Activated B cell treated with CpG ODN at 0.5 μM for 24 hours (primary cell): ENCODE measurements at regions not wholly inside any gene's neighbourhood (a gene's known extent, or its start where the extent isn't known, plus 50 kb on each side); places are given as distances from the start of the nearest gene placed in this dataset.

Source experiments
- ATAC-seq: fragments of 200-7000 bp; cut with Tn5 transposase; one replicate; pipeline ENCODE4 v1.10.0; 2021; ENCODE audit warnings: low read depth, mild to moderate bottlenecking, moderate library complexity
- CTCF ChIA-PET: fragments of 350-600 bp; sonication (Branson Sonifier 250); formaldehyde crosslinking; loops from one replicate; lab custom pipeline; 2021; ENCODE audit warnings: antibody characterized with exemption; lab: Charles Lee
- POLR2A ChIA-PET: fragments of 350-600 bp; sonication (Branson Sonifier 250); formaldehyde crosslinking; loops from one replicate; lab custom pipeline; 2021; ENCODE audit warnings: antibody characterized with exemption; lab: Charles Lee
- DNase-seq: peaks from one replicate; pipeline ENCODE4 v3.0.0; 2022
- H3K27ac Mint-ChIP-seq: one replicate; pipeline ENCODE4 v1.8.0; 2020; ENCODE audit warnings: mixed read lengths
- H3K27me3 Mint-ChIP-seq: one replicate; pipeline ENCODE4 v1.8.0; 2021; ENCODE audit warnings: mixed read lengths
- H3K36me3 Mint-ChIP-seq: one replicate; pipeline ENCODE4 v1.8.0; 2021; ENCODE audit warnings: low read depth, mixed read lengths
- H3K4me1 Mint-ChIP-seq: one replicate; pipeline ENCODE4 v1.8.0; 2021; ENCODE audit warnings: mixed read lengths
- H3K4me3 Mint-ChIP-seq: one replicate; pipeline ENCODE4 v1.8.0; 2020; ENCODE audit warnings: mild to moderate bottlenecking, mixed read lengths
- H3K9me3 Mint-ChIP-seq: one replicate; pipeline ENCODE4 v1.8.0; 2020; ENCODE audit warnings: mixed read lengths
- intact Hi-C: fragments of 100-400 bp; cut with micrococcal nuclease; formaldehyde crosslinking; loops from one replicate; pipeline ENCODE4 v1.15.1; 2024
- TF ChIP-seq, protein P1 (sequence below): fragments of 200-600 bp; IDR thresholded peaks from one replicate; pipeline ENCODE4 v1.8.0; 2022; ENCODE audit warnings: antibody characterized with exemption, mild to moderate bottlenecking

GRCh38 chr7:18420748-18421147 lies 74.8 kb upstream of the HDAC9 start:
- intact Hi-C loops, result loop anchor here (5.0 kb wide), 1 partner anchor 37 kb away; no protein-coding TSS in a partner anchor
- H3K27ac Mint-ChIP-seq, result no peak overlapping the region
- no peaks in the 10 kb centered on the region for H3K27me3 Mint-ChIP-seq
- TF ChIP-seq, protein P1, sequence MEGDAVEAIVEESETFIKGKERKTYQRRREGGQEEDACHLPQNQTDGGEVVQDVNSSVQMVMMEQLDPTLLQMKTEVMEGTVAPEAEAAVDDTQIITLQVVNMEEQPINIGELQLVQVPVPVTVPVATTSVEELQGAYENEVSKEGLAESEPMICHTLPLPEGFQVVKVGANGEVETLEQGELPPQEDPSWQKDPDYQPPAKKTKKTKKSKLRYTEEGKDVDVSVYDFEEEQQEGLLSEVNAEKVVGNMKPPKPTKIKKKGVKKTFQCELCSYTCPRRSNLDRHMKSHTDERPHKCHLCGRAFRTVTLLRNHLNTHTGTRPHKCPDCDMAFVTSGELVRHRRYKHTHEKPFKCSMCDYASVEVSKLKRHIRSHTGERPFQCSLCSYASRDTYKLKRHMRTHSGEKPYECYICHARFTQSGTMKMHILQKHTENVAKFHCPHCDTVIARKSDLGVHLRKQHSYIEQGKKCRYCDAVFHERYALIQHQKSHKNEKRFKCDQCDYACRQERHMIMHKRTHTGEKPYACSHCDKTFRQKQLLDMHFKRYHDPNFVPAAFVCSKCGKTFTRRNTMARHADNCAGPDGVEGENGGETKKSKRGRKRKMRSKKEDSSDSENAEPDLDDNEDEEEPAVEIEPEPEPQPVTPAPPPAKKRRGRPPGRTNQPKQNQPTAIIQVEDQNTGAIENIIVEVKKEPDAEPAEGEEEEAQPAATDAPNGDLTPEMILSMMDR, result no peak
- CTCF ChIA-PET, result no interaction called here
- peaks cover 3% of the 10 kb centered on the region for H3K36me3 Mint-ChIP-seq
- POLR2A ChIA-PET, result no interaction called here
- no peak for DNase-seq
- H3K9me3 Mint-ChIP-seq, result no peaks in the 10 kb centered on the region
- H3K4me3 Mint-ChIP-seq, result no peak overlapping the region
- no peak for ATAC-seq
- H3K4me1 Mint-ChIP-seq, result peaks cover 18% of the 10 kb centered on the region

GRCh38 chr7:18421297-18422002 lies 74.1 kb upstream of the HDAC9 start:
- Mint-ChIP-seq H3K27ac (no peak overlapping the region), H3K4me3 (no peak overlapping the region), H3K36me3 (peaks cover 3% of the 10 kb centered on the region), H3K27me3 (no peaks in the 10 kb centered on the region), H3K9me3 (no peaks in the 10 kb centered on the region), H3K4me1 (peaks cover 18% of the 10 kb centered on the region)
- TF ChIP-seq, protein P1, result no peak
- DNase-seq (no peak), ATAC-seq (peak; percentile 31)
- intact Hi-C loops, result loop anchor here (2.0 to 5.0 kb wide), 2 partner anchors 19 to 36 kb away; no protein-coding TSS in a partner anchor
- ChIA-PET POLR2A (no interaction called here), CTCF (no interaction called here)

DNA sequence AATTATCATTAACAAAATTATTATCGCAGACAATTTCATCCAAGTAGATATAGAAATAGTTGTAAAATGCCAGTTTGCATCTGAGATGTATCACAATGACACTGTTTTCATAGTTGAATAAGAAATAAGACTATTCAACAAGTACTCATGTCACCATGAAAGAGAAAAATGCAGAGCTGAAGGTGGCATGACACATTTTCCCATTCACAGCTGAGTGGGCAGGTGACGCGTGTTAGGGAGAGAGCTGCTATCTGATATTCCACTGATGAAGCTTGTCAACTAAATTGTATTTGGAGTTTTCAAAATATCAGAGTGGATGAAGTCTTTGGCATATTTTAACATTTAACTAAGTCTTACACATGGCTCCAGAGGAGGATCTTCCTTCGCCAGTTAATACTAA lies 70.3 kb upstream of the HDAC9 start:
- Mint-ChIP-seq H3K4me1 (peaks cover 16% of the 10 kb centered on the region), H3K36me3 (peaks cover 2% of the 10 kb centered on the region), H3K4me3 (no peak overlapping the region), H3K9me3 (no peaks in the 10 kb centered on the region), H3K27ac (no peak overlapping the region), H3K27me3 (no peaks in the 10 kb centered on the region)
- DNase-seq, result no peak
- TF ChIP-seq, protein P1, result no peak
- intact Hi-C loops, result no loop called here
- no peak for ATAC-seq
- ChIA-PET CTCF (no interaction called here), POLR2A (no interaction called here)

DNA sequence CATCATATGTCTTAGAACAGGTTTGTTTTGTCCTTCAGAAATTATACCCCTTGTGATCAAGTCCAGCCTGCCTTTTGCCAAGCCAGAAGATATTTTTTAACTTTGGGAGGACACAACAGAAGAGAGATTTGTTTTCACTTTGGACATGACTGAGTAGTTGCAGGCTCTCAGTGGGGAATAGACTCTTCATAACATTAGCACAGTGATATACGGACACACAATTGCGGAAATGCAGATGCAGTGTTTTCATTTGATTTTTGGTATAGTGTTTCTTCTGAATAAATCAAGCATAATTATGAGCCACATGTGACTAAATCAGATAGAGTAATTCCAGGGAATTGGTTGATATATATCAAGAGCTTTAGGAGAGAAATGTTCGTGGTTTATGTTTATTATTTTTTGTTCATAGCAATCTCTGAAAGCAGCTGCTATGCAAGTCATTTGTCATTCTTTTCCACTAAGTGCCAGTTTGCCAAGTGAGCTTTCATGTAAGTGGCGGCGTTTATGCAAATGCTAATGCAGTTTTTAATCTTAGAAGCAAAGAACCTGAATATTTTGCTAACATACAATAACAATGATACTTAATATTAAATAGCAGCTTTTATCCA lies 69.6 kb upstream of the HDAC9 start:
- intact Hi-C loops, result no loop called here
- POLR2A ChIA-PET, result no interaction called here

More for the DNA sequence above, 69.6 kb upstream of the HDAC9 start:
- H3K4me3 Mint-ChIP-seq, result no peak overlapping the region
- no peaks in the 10 kb centered on the region for H3K9me3 Mint-ChIP-seq
- DNase-seq, result no peak
- H3K4me1 Mint-ChIP-seq, result peaks cover 12% of the 10 kb centered on the region
- peaks cover 2% of the 10 kb centered on the region for H3K36me3 Mint-ChIP-seq
- no peaks in the 10 kb centered on the region for H3K27me3 Mint-ChIP-seq
- CTCF ChIA-PET, result no interaction called here
- TF ChIP-seq, protein P1, result no peak
- no peak overlapping the region for H3K27ac Mint-ChIP-seq
- no peak for ATAC-seq
